Lung (tissue), 11 donors: ENCODE measurements at regions not wholly inside any gene's neighbourhood (a gene's known extent, or its start where the extent isn't known, plus 50 kb on each side); places are given as distances from the start of the nearest gene placed in this dataset.

Experiments
- ATAC-seq: fragments of 200-7000 bp; cut with Tn5 transposase; one replicate; pipeline ENCODE4 v1.9.1; 2020; ENCODE audit warnings: moderate number of reproducible peaks; ENCODE audit not compliant: insufficient read depth, low FRiP score
- DNase-seq, 3 donors: peaks; one replicate each; pipeline ENCODE4 v3.0.0-alpha.2; 2013 to 2017
- H3K27ac ChIP-seq, 2 donors: one replicate each; pipeline ENCODE4 v1.5.1; 2013; ENCODE audit warnings: mild to moderate bottlenecking in 2 of 2, moderate library complexity in 2 of 2, control low read depth in 1 of 2, inconsistent platforms in 1 of 2, low read depth in 1 of 2, low read length in 1 of 2
- H3K27me3 ChIP-seq, 3 donors: one replicate each; pipeline ENCODE4 v1.5.1; 2013; ENCODE audit warnings: low read length in 2 of 3; ENCODE audit not compliant: control insufficient read depth in 3 of 3, insufficient read depth in 3 of 3
- H3K36me3 ChIP-seq, 4 donors: one replicate each; pipeline ENCODE4 v1.5.1; 2013; ENCODE audit warnings: low read length in 4 of 4, mild to moderate bottlenecking in 1 of 4, moderate library complexity in 1 of 4; ENCODE audit not compliant: control insufficient read depth in 4 of 4, insufficient read depth in 4 of 4
- H3K4me1 ChIP-seq, 5 donors: one replicate each; pipeline ENCODE4 v1.5.1; 2013; ENCODE audit warnings: low read length in 5 of 5, mild to moderate bottlenecking in 2 of 5, moderate library complexity in 1 of 5; ENCODE audit not compliant: control insufficient read depth in 5 of 5, insufficient read depth in 5 of 5
- H3K4me3 ChIP-seq: one replicate; pipeline ENCODE4 v1.5.1; 2013; ENCODE audit warnings: mild to moderate bottlenecking, control low read depth, moderate library complexity
- H3K9ac ChIP-seq, 2 donors: one replicate each; pipeline ENCODE4 v1.5.1; 2013; ENCODE audit warnings: low read length in 2 of 2, control low read depth in 1 of 2; ENCODE audit not compliant: insufficient read depth in 1 of 2
- H3K9me3 ChIP-seq, 4 donors: one replicate each; pipeline ENCODE4 v1.5.1; 2013; ENCODE audit warnings: low read length in 3 of 4, mild to moderate bottlenecking in 1 of 4, moderate library complexity in 1 of 4; ENCODE audit not compliant: control insufficient read depth in 4 of 4, insufficient read depth in 3 of 4
- WGBS, 2 donors: extraction: QIAGEN DNeasy Blood & Tissue Kit; methylation state at CpG; one replicate each; pipeline ENCODE4 v1.1.7; 2013; 5-methylcytosine and 5-hydroxymethylcytosine counted together
- TF ChIP-seq, protein P1 (sequence below): IDR thresholded peaks from 2 replicates; pipeline ENCODE4 v1.5.1; 2012; ENCODE audit warnings: mild to moderate bottlenecking; ENCODE audit errors: control extremely low read depth, extremely low read depth
- donor health status: control.
- donor health status: control.
- donor health status: Bipolar disorder and iron deficiency.
- donor health status: healthy.
- donor health status: DM: yes; HTN: yes; CAD: no.

DNA sequence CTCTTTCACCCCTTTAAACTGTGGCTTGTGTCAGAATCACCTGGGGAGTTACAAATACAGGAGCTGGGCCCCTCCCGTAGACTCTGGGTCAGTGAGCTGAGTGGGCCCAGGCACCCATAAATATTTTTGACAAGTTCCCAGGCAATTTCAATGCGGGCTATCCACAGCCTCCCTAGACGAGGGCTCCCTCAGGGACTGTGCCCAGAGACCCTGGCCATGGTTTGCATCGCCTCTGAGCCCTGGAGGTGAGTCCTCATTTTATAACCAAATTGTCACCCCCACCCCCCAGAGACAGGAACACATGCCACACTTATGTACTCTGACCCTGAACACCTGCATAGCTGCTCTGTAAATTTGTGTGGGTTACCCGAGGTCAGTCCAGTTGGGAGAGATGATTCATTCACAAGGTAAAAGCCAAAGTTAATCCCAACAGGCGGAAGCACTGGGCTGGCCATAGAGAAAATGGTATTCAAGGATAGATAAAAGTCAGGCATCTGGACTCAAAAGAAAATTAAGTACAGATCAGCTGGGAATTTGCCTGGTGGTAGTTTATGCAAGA lies 146.5 kb upstream of the SLC6A11 start:
- WGBS, 2 donors: 81 to 85% methylated on average over 6 of the region's 6 CpGs
- no peak for DNase-seq
- TF ChIP-seq, protein P1, sequence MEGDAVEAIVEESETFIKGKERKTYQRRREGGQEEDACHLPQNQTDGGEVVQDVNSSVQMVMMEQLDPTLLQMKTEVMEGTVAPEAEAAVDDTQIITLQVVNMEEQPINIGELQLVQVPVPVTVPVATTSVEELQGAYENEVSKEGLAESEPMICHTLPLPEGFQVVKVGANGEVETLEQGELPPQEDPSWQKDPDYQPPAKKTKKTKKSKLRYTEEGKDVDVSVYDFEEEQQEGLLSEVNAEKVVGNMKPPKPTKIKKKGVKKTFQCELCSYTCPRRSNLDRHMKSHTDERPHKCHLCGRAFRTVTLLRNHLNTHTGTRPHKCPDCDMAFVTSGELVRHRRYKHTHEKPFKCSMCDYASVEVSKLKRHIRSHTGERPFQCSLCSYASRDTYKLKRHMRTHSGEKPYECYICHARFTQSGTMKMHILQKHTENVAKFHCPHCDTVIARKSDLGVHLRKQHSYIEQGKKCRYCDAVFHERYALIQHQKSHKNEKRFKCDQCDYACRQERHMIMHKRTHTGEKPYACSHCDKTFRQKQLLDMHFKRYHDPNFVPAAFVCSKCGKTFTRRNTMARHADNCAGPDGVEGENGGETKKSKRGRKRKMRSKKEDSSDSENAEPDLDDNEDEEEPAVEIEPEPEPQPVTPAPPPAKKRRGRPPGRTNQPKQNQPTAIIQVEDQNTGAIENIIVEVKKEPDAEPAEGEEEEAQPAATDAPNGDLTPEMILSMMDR: no peak

DNA sequence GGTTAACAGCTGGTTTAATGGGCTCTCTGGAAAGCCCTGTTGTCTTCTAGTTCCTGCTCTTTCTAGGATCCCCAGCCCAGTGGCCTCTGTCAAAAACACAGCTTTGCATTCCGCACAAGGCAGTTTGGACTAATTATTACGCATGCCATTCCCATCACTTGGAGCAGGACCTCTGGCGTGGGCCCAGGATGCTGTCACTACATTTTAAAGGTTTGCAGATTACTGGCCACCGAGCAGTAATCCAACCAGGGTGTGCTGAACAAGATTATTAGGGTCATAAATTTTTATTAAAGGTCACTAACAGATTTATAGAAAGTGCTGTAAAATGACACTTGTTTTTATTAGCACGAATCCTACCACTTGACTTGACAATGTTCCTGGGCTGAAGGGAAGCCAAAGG lies 143.6 kb upstream of the SLC6A11 start:
- H3K27ac ChIP-seq: no peak overlapping the region
- TF ChIP-seq, protein P1: no peak
- WGBS, 2 donors: 59 to 82% methylated on average over 5 of the region's 5 CpGs
- no peak for ATAC-seq
- DNase-seq: no peak
- peaks cover 0 to 9% (median 0%) of the 10 kb centered on the region in 3 donors for H3K27me3 ChIP-seq
- no peaks in the 10 kb centered on the region for H3K36me3 ChIP-seq
- H3K4me3 ChIP-seq: no peak overlapping the region
- H3K9ac ChIP-seq: no peak overlapping the region
- H3K9me3 ChIP-seq: no peaks in the 10 kb centered on the region
- no peaks in the 10 kb centered on the region for H3K4me1 ChIP-seq

More for the DNA sequence above, 146.5 kb upstream of the SLC6A11 start:
- Histone ChIP-seq H3K4me1 (no peaks in the 10 kb centered on the region), H3K36me3 (no peaks in the 10 kb centered on the region), H3K4me3 (no peak overlapping the region), H3K9me3 (no peaks in the 10 kb centered on the region), H3K9ac (no peak overlapping the region), H3K27ac (no peak overlapping the region), H3K27me3 (peaks cover 0 to 6% (median 0%) of the 10 kb centered on the region in 3 donors)
- ATAC-seq: no peak

DNA sequence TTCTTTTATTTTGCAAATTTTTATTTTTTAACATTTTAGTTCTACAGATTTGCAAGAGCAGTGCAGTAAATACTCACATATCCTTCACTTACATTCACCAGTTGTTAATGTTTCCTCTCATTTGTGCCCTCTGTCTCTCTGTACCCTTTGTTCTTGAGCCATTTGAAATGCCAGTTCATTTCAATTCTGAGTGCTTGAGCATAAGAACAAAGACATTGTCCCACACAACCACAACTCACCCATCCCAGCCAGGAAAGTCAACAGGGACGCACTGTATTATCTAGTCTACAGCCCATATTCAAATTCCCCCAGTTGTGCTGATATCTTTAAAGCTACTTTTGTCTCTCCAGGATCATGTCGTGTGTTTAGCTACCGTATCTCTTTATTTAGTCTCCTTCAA lies 141.4 kb upstream of the SLC6A11 start:
- WGBS, 2 donors: 74 to 83% methylated on average over 3 of the region's 3 CpGs
- no peak overlapping the region for H3K4me3 ChIP-seq
- no peak for ATAC-seq
- no peaks in the 10 kb centered on the region for H3K9me3 ChIP-seq
- H3K4me1 ChIP-seq: no peaks in the 10 kb centered on the region
- no peaks in the 10 kb centered on the region for H3K36me3 ChIP-seq
- no peak for DNase-seq
- TF ChIP-seq, protein P1: no peak
- H3K27ac ChIP-seq: no peak overlapping the region
- no peak overlapping the region for H3K9ac ChIP-seq
- H3K27me3 ChIP-seq: peaks cover 0 to 9% (median 0%) of the 10 kb centered on the region in 3 donors

DNA sequence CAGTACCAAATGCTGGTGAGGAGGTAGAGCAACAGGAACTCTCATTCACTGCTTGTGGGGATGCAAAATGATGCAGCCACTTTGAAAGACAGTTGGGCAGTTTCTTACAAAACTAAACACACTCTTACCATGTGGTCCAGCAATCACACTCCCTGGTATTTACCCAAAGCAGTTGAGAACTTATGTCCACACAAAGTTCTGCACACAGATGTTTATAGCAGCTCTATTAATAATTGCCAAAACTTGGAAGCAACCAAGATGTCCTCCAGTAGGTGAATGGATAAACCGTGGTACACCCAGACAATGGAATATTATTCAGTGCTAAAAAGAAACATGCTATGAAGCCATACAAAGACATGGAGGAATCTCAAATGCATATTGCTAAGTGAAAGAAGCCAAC lies 139.1 kb upstream of the SLC6A11 start:
- Histone ChIP-seq H3K36me3 (no peaks in the 10 kb centered on the region), H3K27me3 (peaks cover 0 to 5% (median 0%) of the 10 kb centered on the region in 3 donors), H3K9ac (no peak overlapping the region), H3K4me1 (no peaks in the 10 kb centered on the region), H3K9me3 (peaks cover 0 to 2% (median 0%) of the 10 kb centered on the region in 4 donors), H3K27ac (no peak overlapping the region), H3K4me3 (no peak overlapping the region)
- DNase-seq (no peak), ATAC-seq (no peak)
- TF ChIP-seq, protein P1: no peak
- WGBS, 2 donors: 86 to 97% methylated on average over 1 of the region's 1 CpG
